ENCODE measurements at regions not wholly inside any gene's neighbourhood (a gene's known extent, or its start where the extent isn't known, plus 50 kb on each side); places are given as distances from the start of the nearest gene placed in this dataset.
"Not testable (repeated sequence)": the region's sequence is repeated elsewhere in the genome, so short reads cannot be mapped to it uniquely, and the experiment has no call there.

GRCh38 chr14:43296061-43296460, 1211.0 kb downstream of the FSCB start:
- H3K36me3 ChIP-seq (ENCODE audit: control insufficient read depth in 1 of 2, insufficient read depth in 2 of 2, low read depth in 1 of 2, low read length in 2 of 2); H2BK5ac ChIP-seq (ENCODE audit: low read depth, low read length, poor library complexity, severe bottlenecking); H4K91ac ChIP-seq (ENCODE audit: low read length); H3K4me2 ChIP-seq (ENCODE audit: low read length, poor library complexity, severe bottlenecking); H3K9me3 ChIP-seq (ENCODE audit: control insufficient read depth, low read length); H3K23ac ChIP-seq (ENCODE audit: low read length in 2 of 2); H3K18ac ChIP-seq (ENCODE audit: low read depth in 1 of 2, low read length in 2 of 2); H2BK15ac ChIP-seq (ENCODE audit: low read depth, poor library complexity, severe bottlenecking); DNase-seq; H3K4ac ChIP-seq (ENCODE audit: low read depth in 1 of 2, low read length in 2 of 2); H2BK120ac ChIP-seq (ENCODE audit: low read depth, low read length); H3K27ac ChIP-seq (ENCODE audit: low read length, poor library complexity, severe bottlenecking); H3K4me1 ChIP-seq (ENCODE audit: control insufficient read depth, insufficient read depth, low read depth, low read length); H3K9ac ChIP-seq (ENCODE audit: low read length); H3K79me1 ChIP-seq (replicated peaks; ENCODE audit: low read length, poor library complexity, severe bottlenecking); H3K4me3 ChIP-seq (ENCODE audit: insufficient read depth in 1 of 2, low read depth in 1 of 2, low read length in 2 of 2); H2AFZ ChIP-seq (ENCODE audit: low read depth, low read length); H2AK5ac ChIP-seq (ENCODE audit: low read length, severe bottlenecking); H3K27me3 ChIP-seq (ENCODE audit: control insufficient read depth in 1 of 2, insufficient read depth in 1 of 2, low read length in 2 of 2); H3K14ac ChIP-seq (ENCODE audit: low read length in 2 of 2); H2BK12ac ChIP-seq (ENCODE audit: low read length in 2 of 2); H4K8ac ChIP-seq (ENCODE audit: low read length): not testable (repeated sequence)
- WGBS, result no CpG with 5 or more reads among the region's 4 CpGs

GRCh38 chr14:43285575-43285974, 1221.5 kb downstream of the FSCB start:
- no peak for DNase-seq
- no peaks in the 10 kb centered on the region for H3K27me3 ChIP-seq (ENCODE audit: control insufficient read depth in 1 of 2, insufficient read depth in 1 of 2, low read length in 2 of 2)
- no peak overlapping the region for H4K8ac ChIP-seq (ENCODE audit: low read length)
- no peak overlapping the region for H2AK5ac ChIP-seq (ENCODE audit: low read length, severe bottlenecking)
- no peak overlapping the region for H2BK120ac ChIP-seq (ENCODE audit: low read depth, low read length)
- H3K4ac ChIP-seq (ENCODE audit: low read depth in 1 of 2, low read length in 2 of 2), result no peak overlapping the region
- H4K91ac ChIP-seq (ENCODE audit: low read length), result no peak overlapping the region
- H2BK12ac ChIP-seq (ENCODE audit: low read length in 2 of 2), result no peak overlapping the region
- H3K9me3 ChIP-seq (ENCODE audit: control insufficient read depth, low read length), result peaks cover 3% of the 10 kb centered on the region
- no peaks in the 10 kb centered on the region for H3K36me3 ChIP-seq (ENCODE audit: control insufficient read depth in 1 of 2, insufficient read depth in 2 of 2, low read depth in 1 of 2, low read length in 2 of 2)
- no peak overlapping the region for H2BK15ac ChIP-seq (ENCODE audit: low read depth, poor library complexity, severe bottlenecking)
- H3K18ac ChIP-seq (ENCODE audit: low read depth in 1 of 2, low read length in 2 of 2), result no peak overlapping the region
- no peak overlapping the region for H3K9ac ChIP-seq (ENCODE audit: low read length)
- no peak overlapping the region for H3K14ac ChIP-seq (ENCODE audit: low read length in 2 of 2)
- no peak overlapping the region for H3K23ac ChIP-seq (ENCODE audit: low read length in 2 of 2)
- no peak overlapping the region for H3K4me2 ChIP-seq (ENCODE audit: low read length, poor library complexity, severe bottlenecking)
- no peak overlapping the region for H3K4me3 ChIP-seq (ENCODE audit: insufficient read depth in 1 of 2, low read depth in 1 of 2, low read length in 2 of 2)
- no peaks in the 10 kb centered on the region for H3K79me1 ChIP-seq (replicated peaks; ENCODE audit: low read length, poor library complexity, severe bottlenecking)
- no peak overlapping the region for H2AFZ ChIP-seq (ENCODE audit: low read depth, low read length)
- no peak overlapping the region for H2BK5ac ChIP-seq (ENCODE audit: low read depth, low read length, poor library complexity, severe bottlenecking)
- no peak overlapping the region for H3K27ac ChIP-seq (ENCODE audit: low read length, poor library complexity, severe bottlenecking)
- H3K4me1 ChIP-seq (ENCODE audit: control insufficient read depth, insufficient read depth, low read depth, low read length), result no peaks in the 10 kb centered on the region

- H2BK5ac ChIP-seq (ENCODE audit: low read depth, low read length, poor library complexity, severe bottlenecking), result no peak overlapping the region
These were observed 1247.0 kb downstream of the FSCB start for GRCh38 chr14:43260056-43260455.

GRCh38 chr14:43258396-43258795, 1248.7 kb downstream of the FSCB start:
- H3K27me3 ChIP-seq (ENCODE audit: control insufficient read depth in 1 of 2, insufficient read depth in 1 of 2, low read length in 2 of 2), result no peaks in the 10 kb centered on the region
- no peak overlapping the region for H2AK5ac ChIP-seq (ENCODE audit: low read length, severe bottlenecking)
- no peaks in the 10 kb centered on the region for H3K4me1 ChIP-seq (ENCODE audit: control insufficient read depth, insufficient read depth, low read depth, low read length)
- H2AFZ ChIP-seq (ENCODE audit: low read depth, low read length), result no peak overlapping the region
- no peak overlapping the region for H3K18ac ChIP-seq (ENCODE audit: low read depth in 1 of 2, low read length in 2 of 2)
- no peaks in the 10 kb centered on the region for H3K36me3 ChIP-seq (ENCODE audit: control insufficient read depth in 1 of 2, insufficient read depth in 2 of 2, low read depth in 1 of 2, low read length in 2 of 2)
- no peak overlapping the region for H3K4ac ChIP-seq (ENCODE audit: low read depth in 1 of 2, low read length in 2 of 2)
- no peak overlapping the region for H3K9ac ChIP-seq (ENCODE audit: low read length)
- H4K8ac ChIP-seq (ENCODE audit: low read length), result no peak overlapping the region
- no peak overlapping the region for H2BK15ac ChIP-seq (ENCODE audit: low read depth, poor library complexity, severe bottlenecking)
- no peak for DNase-seq
- H2BK12ac ChIP-seq (ENCODE audit: low read length in 2 of 2), result no peak overlapping the region
- H3K4me2 ChIP-seq (ENCODE audit: low read length, poor library complexity, severe bottlenecking), result no peak overlapping the region
- no peaks in the 10 kb centered on the region for H3K79me1 ChIP-seq (replicated peaks; ENCODE audit: low read length, poor library complexity, severe bottlenecking)
- H3K9me3 ChIP-seq (ENCODE audit: control insufficient read depth, low read length), result peaks cover 4% of the 10 kb centered on the region
- 50% methylated on average over 1 of the region's 2 CpGs for WGBS
- H2BK120ac ChIP-seq (ENCODE audit: low read depth, low read length), result no peak overlapping the region
- H3K14ac ChIP-seq (ENCODE audit: low read length in 2 of 2), result no peak overlapping the region
- no peak overlapping the region for H3K4me3 ChIP-seq (ENCODE audit: insufficient read depth in 1 of 2, low read depth in 1 of 2, low read length in 2 of 2)
- no peak overlapping the region for H3K27ac ChIP-seq (ENCODE audit: low read length, poor library complexity, severe bottlenecking)
- no peak overlapping the region for H2BK5ac ChIP-seq (ENCODE audit: low read depth, low read length, poor library complexity, severe bottlenecking)
- no peak overlapping the region for H4K91ac ChIP-seq (ENCODE audit: low read length)
- H3K23ac ChIP-seq (ENCODE audit: low read length in 2 of 2), result no peak overlapping the region

More at GRCh38 chr14:43260056-43260455, 1247.0 kb downstream of the FSCB start:
- WGBS, result 80% methylated on average over 2 of the region's 4 CpGs
- Histone ChIP-seq H4K8ac (ENCODE audit: low read length) (no peak overlapping the region), H3K9me3 (ENCODE audit: control insufficient read depth, low read length) (peaks cover 4% of the 10 kb centered on the region), H2AFZ (ENCODE audit: low read depth, low read length) (no peak overlapping the region), H3K23ac (ENCODE audit: low read length in 2 of 2) (no peak overlapping the region), H2BK12ac (ENCODE audit: low read length in 2 of 2) (no peak overlapping the region), H3K4ac (ENCODE audit: low read depth in 1 of 2, low read length in 2 of 2) (no peak overlapping the region), H2BK120ac (ENCODE audit: low read depth, low read length) (no peak overlapping the region), H3K4me2 (ENCODE audit: low read length, poor library complexity, severe bottlenecking) (no peak overlapping the region), H3K27ac (ENCODE audit: low read length, poor library complexity, severe bottlenecking) (no peak overlapping the region), H2BK15ac (ENCODE audit: low read depth, poor library complexity, severe bottlenecking) (no peak overlapping the region), H3K14ac (ENCODE audit: low read length in 2 of 2) (no peak overlapping the region), H4K91ac (ENCODE audit: low read length) (no peak overlapping the region), H3K4me1 (ENCODE audit: control insufficient read depth, insufficient read depth, low read depth, low read length) (no peaks in the 10 kb centered on the region), H3K79me1 (replicated peaks; ENCODE audit: low read length, poor library complexity, severe bottlenecking) (no peaks in the 10 kb centered on the region), H3K27me3 (ENCODE audit: control insufficient read depth in 1 of 2, insufficient read depth in 1 of 2, low read length in 2 of 2) (no peaks in the 10 kb centered on the region), H3K4me3 (ENCODE audit: insufficient read depth in 1 of 2, low read depth in 1 of 2, low read length in 2 of 2) (no peak overlapping the region), H3K18ac (ENCODE audit: low read depth in 1 of 2, low read length in 2 of 2) (no peak overlapping the region), H3K36me3 (ENCODE audit: control insufficient read depth in 1 of 2, insufficient read depth in 2 of 2, low read depth in 1 of 2, low read length in 2 of 2) (no peaks in the 10 kb centered on the region), H2AK5ac (ENCODE audit: low read length, severe bottlenecking) (no peak overlapping the region), H3K9ac (ENCODE audit: low read length) (no peak overlapping the region)
- no peak for DNase-seq

All from mesenchymal stem cell (in vitro differentiated cells and primary cell).